NCI-H774 (cell line): ENCODE measurements at regions not wholly inside any gene's neighbourhood (a gene's known extent, or its start where the extent isn't known, plus 50 kb on each side); places are given as distances from the start of the nearest gene placed in this dataset.
"Not testable (repeated sequence)": the region's sequence is repeated elsewhere in the genome, so short reads cannot be mapped to it uniquely, and the experiment has no call there.

Experiments used
- DNase-seq: peaks from one replicate; lab custom pipeline; 2025; lab: John Stamatoyannopoulos, UW

GRCh38 chr2:234189786-234190300, 139.3 kb downstream of the SPP2 start:
- DNase-seq: no peak

GRCh38 chr2:234189230-234189629, 138.7 kb downstream of the SPP2 start:
- no peak for DNase-seq

DNA sequence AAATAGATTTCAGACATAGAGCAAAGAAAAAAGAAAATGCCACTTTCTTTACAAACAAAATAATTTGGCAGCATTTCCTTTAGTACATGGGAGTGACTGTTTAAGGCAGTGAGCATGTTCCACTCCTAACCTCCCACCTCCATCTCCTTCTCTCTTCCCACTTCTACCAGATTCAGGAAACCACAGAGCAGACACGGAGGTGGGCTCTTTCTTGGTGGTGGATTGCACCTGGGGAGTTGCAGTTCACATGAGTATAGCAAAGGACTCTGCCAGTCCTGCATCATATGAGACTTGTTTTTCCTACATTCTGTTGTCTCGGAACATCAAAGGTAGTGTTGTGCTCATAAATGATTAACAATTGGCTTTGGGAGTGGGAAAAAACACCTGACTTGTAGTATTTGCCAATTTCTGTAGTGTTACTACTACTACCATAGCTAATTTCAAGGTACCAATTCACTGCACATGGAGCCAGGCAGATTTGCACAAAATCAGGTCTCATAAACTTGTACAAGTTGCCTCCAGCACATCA, 137.2 kb downstream of the SPP2 start:
- no peak for DNase-seq

DNA sequence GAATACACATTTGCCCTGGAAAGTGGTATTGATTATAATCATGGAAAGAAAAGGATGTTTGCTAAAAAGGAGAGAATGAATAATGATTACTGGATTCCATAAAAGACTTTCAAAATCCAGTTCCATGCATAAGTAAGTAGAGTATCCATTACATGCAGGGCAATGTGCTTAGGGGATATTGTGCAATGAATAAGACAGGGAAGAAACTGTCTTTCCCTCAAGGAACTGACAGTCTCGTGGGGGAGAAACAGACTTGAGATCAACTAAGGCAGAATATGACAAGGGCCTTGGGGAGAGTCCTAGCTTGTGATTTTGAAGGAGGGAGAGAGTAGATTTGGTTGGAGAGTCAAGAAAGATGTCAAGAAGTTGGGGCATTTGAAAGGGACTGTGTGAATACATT, 130.6 kb downstream of the SPP2 start:
- DNase-seq: no peak

- DNase-seq: no peak
Observed at GRCh38 chr2:234179031-234179363, 128.5 kb downstream of the SPP2 start.

- peak; percentile 33 for DNase-seq
Observed at GRCh38 chr2:234178330-234179030, 128.0 kb downstream of the SPP2 start.

GRCh38 chr2:234175649-234176048, 125.1 kb downstream of the SPP2 start:
- DNase-seq: no peak

GRCh38 chr2:234174742-234175141, 124.2 kb downstream of the SPP2 start:
- DNase-seq: no peak

DNA sequence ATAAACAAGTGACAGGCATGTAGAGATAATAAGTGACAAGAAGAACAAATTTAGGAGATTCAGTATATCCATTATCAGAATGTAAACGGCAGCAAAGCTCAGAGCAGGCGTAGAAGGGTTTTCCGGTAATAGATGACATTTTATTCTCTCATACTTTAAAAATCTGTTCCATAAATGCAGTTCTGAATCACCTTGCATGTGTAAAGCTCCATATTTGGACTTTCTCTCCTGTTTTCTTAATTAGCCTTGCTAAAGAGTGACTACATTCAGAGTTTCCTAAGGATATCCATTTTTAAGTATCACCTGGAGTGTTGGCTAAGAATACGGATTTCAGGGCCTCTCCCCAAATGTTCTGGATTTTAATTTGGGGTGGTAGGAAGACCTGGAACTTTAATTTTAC, 122.0 kb downstream of the SPP2 start:
- no peak for DNase-seq

DNA sequence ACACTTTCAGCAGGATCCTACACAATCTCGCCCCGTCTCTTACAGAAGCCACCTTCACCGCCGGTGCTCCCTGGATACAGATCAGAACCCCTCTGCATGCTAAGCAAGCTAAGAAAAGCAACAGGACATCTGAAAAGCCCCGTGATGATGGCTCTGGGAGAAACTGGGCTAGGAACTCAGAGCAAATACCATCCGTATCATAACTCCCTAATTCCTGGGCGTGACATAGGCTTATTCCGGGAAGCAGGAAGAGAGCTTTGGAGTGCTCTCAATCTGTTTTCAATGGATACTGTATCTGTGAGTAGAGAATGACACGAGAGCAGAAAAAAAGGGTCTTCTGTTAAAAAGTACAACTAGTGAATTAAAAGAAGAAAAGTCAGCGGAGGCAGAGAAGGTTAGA, 121.6 kb downstream of the SPP2 start:
- DNase-seq: no peak

DNA sequence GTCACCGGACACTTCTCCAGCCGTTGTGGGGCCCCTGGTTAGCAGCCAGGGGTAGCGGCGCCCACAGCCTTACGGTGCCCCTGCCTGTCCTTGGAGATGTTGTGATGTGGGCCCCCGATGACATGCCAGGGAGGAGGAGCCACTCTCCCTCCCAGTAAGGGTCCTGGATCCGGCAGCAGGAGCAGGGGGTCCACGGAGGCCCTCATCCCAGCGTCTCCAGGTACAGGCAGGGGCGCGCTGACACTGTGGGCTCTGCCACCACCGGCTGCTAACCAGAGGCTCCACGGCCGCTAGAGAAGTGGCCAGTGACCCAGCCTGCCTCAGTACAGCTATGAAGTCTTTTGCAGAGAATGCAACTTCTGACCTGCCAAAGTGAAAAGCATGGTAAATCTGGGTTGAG, 121.2 kb downstream of the SPP2 start:
- DNase-seq: no peak

DNA sequence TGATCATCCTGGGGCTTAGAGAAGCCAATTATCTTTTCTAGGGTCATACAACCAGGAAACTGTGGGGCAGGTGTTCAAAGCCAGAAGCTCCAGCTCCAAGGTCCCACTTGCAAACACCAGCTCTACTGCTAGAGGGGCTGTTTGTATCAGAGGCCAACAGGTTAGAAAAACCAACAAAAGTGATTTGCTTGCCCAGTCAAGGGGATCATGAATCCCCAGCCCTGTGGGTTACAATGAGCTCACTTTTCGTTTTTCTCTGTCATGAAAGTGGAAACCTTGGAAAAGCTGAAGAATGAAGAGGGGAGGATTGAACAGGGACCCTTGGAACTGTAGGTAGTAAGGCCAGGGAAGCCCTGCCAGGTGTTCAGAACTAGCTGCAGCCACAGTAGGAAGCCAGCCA, 119.2 kb downstream of the SPP2 start:
- DNase-seq: no peak

DNA sequence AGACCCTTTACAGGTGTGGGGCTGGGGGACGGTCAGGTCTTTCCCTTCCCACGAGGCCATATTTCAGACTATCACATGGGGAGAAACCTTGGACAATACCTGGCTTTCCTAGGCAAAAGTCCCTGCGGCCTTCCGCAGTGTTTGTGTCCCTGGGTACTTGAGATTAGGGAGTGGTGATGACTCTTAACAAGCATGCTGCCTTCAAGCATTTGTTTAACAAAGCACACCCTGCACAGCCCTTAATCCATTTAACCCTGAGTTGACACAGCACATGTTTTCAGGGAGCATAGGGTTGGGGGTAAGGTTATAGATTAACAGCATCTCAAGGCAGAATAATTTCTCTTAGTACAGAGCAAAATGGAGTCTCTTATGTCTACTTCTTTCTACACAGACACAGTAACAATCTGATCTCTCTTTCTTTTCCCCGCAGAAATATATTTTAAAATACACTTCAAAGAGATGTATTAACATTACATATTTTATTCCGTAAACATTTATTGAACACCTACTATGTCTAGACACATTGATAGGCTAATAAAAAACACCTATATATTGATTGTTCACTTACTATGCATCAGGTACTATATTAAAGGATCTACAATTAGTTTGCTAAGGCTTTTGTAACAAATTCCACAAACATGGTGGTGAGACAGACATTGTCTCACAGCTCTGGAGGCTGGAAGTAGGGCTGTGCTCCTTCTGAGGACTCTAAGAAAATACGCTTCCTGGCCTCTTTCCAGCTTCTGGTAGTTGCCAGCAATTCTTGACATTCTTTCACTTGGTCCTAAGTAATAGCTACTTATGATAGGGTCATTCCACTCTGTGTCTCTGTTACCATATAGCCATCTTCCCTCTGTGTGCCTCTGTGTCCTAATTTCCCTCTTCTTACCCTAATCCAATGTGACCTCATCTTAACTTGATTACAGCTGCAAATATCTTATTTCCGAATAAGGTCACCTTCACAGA, 118.4 kb downstream of the SPP2 start:
- not testable (repeated sequence) for DNase-seq

DNA sequence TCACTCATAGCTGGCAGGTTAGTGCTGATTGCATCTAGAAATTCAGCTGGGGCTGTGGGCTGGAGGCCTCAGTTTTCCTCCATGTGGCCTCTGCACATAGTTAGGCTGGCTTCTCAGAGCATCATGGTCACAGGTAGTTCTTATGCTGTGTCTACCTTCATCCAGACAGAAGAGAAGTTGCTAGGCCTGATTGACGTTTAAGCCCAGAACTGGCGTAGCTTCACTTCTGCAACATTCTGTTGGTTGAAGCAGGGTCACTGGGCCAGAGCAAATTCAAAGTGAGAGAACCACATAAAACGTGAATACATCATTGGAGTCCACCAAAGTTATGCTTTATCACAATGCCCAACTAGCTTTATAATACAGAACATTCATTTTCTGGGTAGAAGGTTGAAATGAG, 116.0 kb downstream of the SPP2 start:
- DNase-seq: no peak

DNA sequence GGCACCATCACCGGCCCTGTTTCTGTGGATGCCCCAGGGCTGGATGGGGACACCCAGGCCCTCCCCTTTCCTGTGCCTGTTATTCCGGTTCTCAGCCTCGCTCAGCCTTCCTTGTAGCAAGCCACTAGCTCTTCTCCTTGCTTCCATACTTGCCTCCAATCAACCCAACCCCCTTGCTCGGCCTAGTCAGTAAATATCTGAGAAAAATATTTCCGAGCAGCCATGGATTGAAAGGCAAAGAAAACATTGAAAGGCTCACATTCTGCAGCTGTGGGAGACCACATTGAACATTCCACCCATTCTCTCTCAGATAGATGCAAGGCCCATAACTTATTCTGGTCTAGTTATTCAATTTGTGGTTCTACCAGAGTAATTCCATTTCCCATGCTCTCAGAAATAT, 114.9 kb downstream of the SPP2 start:
- DNase-seq: no peak

DNA sequence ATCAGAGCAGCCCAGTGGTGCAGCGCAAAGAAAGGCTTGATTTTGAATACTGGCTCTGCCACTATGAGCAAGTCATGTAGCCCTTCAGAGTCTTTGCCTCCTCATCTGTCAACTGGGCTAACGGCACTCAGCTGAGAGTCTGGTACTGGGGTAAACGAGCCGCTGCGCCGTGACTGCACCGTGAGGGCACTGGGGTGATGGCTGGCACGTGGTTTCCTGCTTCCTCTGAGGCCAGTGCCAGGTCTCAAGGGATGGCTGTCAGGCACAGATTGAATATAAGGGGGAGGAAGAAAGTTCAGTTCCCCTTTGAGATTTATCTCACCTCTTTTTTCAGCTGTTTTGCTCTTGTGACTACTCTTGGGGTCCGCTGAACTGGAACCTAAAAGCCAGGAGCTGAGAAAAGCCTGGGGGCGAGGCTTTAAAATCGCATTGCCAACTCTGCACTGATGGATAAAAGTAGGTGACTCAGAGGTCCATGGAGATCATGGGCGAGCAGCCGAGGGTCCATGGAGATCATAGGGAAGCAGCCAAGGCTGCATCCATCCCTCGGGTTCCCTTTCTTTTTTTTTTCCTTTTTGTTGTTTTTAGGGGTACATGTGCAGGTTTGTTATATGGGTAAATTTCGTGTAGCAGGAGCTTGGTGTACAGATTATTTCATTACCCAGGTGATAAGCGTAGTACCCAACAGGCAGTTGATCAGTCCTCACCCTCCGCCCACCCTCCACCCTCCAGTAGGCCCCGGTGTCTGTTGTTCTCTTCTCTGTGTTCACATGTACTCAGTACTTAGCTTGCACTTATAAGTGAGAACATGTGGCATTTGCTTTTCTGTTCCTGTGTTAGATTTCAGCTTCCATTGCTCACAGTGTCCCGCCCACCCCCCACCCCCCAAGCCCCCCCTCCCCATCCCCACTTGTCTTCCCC, 114.3 kb downstream of the SPP2 start:
- no peak for DNase-seq

GRCh38 chr2:234163510-234164045, 113.1 kb downstream of the SPP2 start:
- DNase-seq: no peak

- no peak for DNase-seq
Observed at GRCh38 chr2:234162861-234163260, 112.4 kb downstream of the SPP2 start.

DNA sequence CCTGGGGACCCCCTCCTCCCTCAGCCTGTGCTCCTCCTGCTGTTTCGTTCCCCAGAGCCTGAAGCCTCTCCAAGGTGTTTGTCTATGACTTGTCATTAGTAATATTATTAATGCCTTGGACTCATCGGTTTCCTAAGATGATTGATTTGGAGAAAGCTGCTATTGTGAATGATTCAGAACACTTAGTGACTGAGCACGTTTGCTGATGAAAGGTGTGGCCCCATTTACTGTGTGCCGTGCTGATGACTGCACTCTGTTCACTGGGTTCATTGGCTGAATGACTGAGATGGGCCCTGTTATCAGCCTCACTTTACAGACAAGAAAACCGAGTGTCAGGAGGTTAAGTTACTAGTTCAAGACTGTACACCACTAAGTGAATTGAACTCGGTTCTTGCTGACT, 111.4 kb downstream of the SPP2 start:
- no peak for DNase-seq

- DNase-seq: no peak
Observed at GRCh38 chr2:234158812-234159211, 108.3 kb downstream of the SPP2 start.

DNA sequence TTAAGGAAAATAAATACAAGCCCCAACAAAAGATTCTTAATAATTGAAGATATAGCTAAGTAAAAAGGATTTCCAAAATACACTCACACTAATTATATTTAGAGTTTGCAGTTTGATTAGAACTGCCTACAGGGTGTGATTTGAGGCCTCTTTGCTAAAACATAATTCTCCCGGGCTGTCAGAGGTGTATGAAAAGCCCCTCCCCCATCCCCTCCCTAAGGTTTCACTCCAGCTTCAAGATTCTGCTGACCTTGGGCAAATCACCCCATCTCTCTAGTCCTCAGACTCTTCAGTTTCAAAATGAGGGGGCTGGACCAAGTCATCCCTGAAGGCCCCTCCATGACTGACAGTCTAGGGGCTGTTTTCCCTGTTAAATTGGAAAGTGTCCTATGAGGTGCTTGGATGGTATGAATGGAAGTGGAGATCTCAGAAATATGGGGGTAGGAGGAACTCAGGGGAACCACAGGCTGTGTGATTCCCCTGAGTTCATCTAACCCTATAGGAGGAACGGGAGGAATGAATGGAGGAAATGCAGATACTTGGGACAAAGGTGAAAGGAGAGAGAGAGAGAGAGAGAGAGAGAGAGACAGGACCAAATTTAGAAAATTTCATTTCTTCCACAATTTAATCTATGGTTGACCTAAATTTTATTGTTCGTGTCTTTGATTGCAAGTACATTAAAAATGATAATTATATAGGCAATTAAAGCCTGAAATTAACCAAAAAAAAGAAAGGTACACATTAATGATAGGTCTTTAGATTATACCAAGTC, 107.5 kb downstream of the SPP2 start:
- no peak for DNase-seq
